Keratinocyte (primary cell): ENCODE measurements at regions not wholly inside any gene's neighbourhood (a gene's known extent, or its start where the extent isn't known, plus 50 kb on each side); places are given as distances from the start of the nearest gene placed in this dataset.

ENCODE experiments used
- EZH2 ChIP-seq: IDR thresholded peaks from one replicate; pipeline ENCODE4 v1.6.1; 2012; ENCODE audit warnings: inconsistent platforms, mild to moderate bottlenecking, low read length, moderate library complexity
- TF ChIP-seq, protein P1 (sequence below), 3 experiments: IDR thresholded peaks in 1 of 3; conservative IDR thresholded peaks in 1 of 3; optimal IDR thresholded peaks in 1 of 3; 2 replicates in 2 of 3; 3 replicates in 1 of 3; pipeline versions ENCODE3 to v1.5.1; 2011; ENCODE audit warnings: low read length in 3 of 3, mild to moderate bottlenecking in 3 of 3, moderate library complexity in 2 of 3, control low read depth in 1 of 3, inconsistent platforms in 1 of 3; ENCODE audit not compliant: insufficient read depth in 2 of 3; ENCODE audit errors: extremely low read depth in 1 of 3

DNA sequence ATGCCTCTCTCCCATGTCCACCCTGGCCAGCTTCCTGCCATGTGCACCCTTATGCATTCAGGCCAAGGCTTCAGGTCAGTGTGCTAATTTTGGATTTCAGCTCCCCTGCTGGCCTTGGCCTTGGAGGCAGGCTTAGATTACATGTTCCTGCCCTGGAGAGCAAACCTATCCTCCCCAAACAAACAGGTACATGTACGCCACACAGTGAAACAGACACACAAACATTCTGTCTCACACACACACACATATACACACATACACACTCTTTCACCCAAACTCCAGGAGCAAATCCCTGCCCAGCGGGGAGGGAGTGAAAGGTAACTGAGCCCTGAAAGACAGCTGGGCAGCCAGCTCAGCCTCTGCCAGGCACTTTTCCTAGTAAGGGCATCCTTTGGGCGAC, 62.7 kb upstream of the ARHGAP36 start:
- TF ChIP-seq, protein P1, sequence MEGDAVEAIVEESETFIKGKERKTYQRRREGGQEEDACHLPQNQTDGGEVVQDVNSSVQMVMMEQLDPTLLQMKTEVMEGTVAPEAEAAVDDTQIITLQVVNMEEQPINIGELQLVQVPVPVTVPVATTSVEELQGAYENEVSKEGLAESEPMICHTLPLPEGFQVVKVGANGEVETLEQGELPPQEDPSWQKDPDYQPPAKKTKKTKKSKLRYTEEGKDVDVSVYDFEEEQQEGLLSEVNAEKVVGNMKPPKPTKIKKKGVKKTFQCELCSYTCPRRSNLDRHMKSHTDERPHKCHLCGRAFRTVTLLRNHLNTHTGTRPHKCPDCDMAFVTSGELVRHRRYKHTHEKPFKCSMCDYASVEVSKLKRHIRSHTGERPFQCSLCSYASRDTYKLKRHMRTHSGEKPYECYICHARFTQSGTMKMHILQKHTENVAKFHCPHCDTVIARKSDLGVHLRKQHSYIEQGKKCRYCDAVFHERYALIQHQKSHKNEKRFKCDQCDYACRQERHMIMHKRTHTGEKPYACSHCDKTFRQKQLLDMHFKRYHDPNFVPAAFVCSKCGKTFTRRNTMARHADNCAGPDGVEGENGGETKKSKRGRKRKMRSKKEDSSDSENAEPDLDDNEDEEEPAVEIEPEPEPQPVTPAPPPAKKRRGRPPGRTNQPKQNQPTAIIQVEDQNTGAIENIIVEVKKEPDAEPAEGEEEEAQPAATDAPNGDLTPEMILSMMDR (optimal IDR thresholded peaks at IDR 0.05 in 1 of 3, IDR thresholded peaks at IDR 0.05 in 1 of 3, conservative IDR thresholded peaks at IDR 0.05 in 1 of 3; ENCODE audit: extremely low read depth in 1 of 3, insufficient read depth in 2 of 3, low read length in 3 of 3) = no peak
- TF ChIP-seq EZH2 = no peak
